AG04449 (cell line): ENCODE measurements at regions not wholly inside any gene's neighbourhood (a gene's known extent, or its start where the extent isn't known, plus 50 kb on each side); places are given as distances from the start of the nearest gene placed in this dataset.

ENCODE experiments used
- CTCF ChIA-PET: fragments of 350-600 bp; formaldehyde crosslinking; extraction: SDS; loops from one replicate; lab custom pipeline; 2021; ENCODE audit warnings: antibody characterized with exemption; lab: Yijun Ruan, JAX
- POLR2A ChIA-PET: fragments of 400-600, 350-600 bp; formaldehyde crosslinking; extraction: SDS; loops from one replicate; lab custom pipeline; 2020; ENCODE audit warnings: antibody characterized with exemption, inconsistent platforms; lab: Yijun Ruan, JAX
- DNase-seq: peaks from one replicate; pipeline ENCODE4 v3.0.0-alpha.2; 2010; ENCODE audit warnings: low read depth, low spot score
- H3K4me3 ChIP-seq: 2 replicates; pipeline ENCODE4 v1.5.1; 2011; ENCODE audit warnings: low read depth, mild to moderate bottlenecking, control low read depth, low read length
- TF ChIP-seq, protein P1 (sequence below): IDR thresholded peaks from one replicate; pipeline ENCODE4 v1.5.1; 2011; ENCODE audit warnings: mild to moderate bottlenecking, moderate library complexity, low read length, control low read depth, inconsistent platforms; ENCODE audit not compliant: insufficient read depth; ENCODE audit errors: missing control alignments

- ChIA-PET CTCF (no interaction called here), POLR2A (no interaction called here)
- H3K4me3 ChIP-seq: no peak overlapping the region
- no peak for DNase-seq
- TF ChIP-seq, protein P1, sequence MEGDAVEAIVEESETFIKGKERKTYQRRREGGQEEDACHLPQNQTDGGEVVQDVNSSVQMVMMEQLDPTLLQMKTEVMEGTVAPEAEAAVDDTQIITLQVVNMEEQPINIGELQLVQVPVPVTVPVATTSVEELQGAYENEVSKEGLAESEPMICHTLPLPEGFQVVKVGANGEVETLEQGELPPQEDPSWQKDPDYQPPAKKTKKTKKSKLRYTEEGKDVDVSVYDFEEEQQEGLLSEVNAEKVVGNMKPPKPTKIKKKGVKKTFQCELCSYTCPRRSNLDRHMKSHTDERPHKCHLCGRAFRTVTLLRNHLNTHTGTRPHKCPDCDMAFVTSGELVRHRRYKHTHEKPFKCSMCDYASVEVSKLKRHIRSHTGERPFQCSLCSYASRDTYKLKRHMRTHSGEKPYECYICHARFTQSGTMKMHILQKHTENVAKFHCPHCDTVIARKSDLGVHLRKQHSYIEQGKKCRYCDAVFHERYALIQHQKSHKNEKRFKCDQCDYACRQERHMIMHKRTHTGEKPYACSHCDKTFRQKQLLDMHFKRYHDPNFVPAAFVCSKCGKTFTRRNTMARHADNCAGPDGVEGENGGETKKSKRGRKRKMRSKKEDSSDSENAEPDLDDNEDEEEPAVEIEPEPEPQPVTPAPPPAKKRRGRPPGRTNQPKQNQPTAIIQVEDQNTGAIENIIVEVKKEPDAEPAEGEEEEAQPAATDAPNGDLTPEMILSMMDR: no peak
Measured at GRCh38 chr5:72697622-72698021, 118.8 kb upstream of the TNPO1 start.

GRCh38 chr5:72695659-72696058, 120.8 kb upstream of the TNPO1 start:
- ChIA-PET POLR2A (no interaction called here), CTCF (no interaction called here)
- TF ChIP-seq, protein P1: no peak
- DNase-seq: no peak
- no peak overlapping the region for H3K4me3 ChIP-seq

DNA sequence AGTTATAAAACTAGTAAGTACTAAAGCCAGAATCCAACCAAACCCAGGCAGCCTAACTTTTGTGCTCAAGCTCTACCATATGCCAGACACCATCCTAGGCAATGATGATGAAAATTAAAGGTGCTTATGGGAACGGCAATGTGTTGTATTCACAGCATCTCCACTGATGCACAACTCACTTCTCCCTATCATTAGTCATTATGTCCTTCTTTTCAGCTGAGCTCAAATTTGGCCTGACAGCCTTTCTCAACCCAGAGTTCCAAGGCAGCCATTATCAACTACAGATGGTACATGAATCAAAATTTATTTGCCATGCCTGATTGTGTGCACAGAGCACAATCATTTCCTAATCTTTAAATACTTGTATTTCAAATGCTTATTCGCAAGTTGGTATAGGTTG, 121.6 kb upstream of the TNPO1 start:
- ChIA-PET POLR2A (no interaction called here), CTCF (no interaction called here)
- TF ChIP-seq, protein P1: no peak
- no peak overlapping the region for H3K4me3 ChIP-seq
- DNase-seq: no peak

DNA sequence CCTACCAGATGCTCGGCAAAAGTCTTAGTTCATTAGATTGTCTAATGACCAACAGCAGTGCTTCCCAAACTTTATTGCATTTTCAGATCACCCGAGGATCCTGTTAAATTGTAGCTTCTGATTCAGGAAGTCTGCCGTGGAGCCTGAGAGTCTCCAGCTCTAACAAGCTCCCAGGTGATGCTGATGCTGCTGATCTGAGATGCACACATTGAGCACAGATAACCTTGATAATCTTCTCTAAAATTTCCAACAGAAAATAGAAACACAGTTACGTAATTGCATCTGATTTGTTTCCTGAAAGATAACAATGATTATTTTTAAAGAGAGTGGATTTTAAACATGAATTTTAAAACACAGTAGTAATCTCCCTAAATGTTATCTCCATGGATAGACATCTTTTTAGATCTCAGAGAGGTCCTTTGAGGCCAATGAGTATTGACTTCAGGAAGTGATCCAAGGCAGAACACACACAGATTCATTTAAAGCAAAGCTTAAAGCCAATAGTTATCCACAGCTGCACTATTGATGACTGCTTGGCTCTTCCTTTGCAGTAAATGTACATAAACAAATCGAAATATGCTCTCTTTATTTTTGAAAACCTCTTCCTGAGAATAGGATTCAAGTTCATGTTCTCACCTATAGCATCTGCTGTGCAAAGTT, 122.8 kb upstream of the TNPO1 start:
- POLR2A ChIA-PET: no interaction called here
- no peak for DNase-seq

GRCh38 chr5:72692651-72693442, 123.6 kb upstream of the TNPO1 start:
- CTCF ChIA-PET: interaction anchor here (1.0 to 1.3 kb wide), 2 partner anchors 13 to 81 kb away, joined by 3 read pairs; no protein-coding TSS in a partner anchor
- POLR2A ChIA-PET: no interaction called here
- no peak for DNase-seq
- TF ChIP-seq, protein P1: no peak
- no peak overlapping the region for H3K4me3 ChIP-seq

More for the DNA sequence above, 122.8 kb upstream of the TNPO1 start:
- H3K4me3 ChIP-seq: no peak overlapping the region
- CTCF ChIA-PET: no interaction called here
- TF ChIP-seq, protein P1: no peak

DNA sequence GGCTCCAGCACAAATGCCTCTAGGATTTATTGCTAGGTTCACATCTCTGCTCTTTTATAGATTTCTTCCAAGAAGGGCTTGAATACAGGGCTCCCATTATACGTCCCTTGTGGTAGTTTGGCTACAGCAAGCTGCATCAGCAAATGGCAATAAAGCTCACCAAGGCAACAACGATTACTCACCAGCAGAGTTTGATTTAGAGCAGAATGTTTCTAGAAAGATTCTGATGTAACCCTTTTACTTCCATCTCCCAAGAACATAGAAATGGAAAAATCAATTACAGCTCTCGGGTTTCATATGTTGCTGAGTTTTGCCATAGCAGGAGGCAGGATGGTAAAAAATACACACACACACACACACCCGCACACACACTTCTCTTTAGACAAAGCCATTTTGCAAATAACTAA, 124.2 kb upstream of the TNPO1 start:
- ChIA-PET POLR2A (no interaction called here), CTCF (interaction anchor here (1.0 to 1.3 kb wide), 2 partner anchors 14 to 81 kb away, joined by 3 read pairs; no protein-coding TSS in a partner anchor)
- no peak for DNase-seq
- TF ChIP-seq, protein P1: no peak
- H3K4me3 ChIP-seq: no peak overlapping the region
